ENCODE measurements at regions not wholly inside any gene's neighbourhood (a gene's known extent, or its start where the extent isn't known, plus 50 kb on each side); places are given as distances from the start of the nearest gene placed in this dataset.

GRCh38 chr15:91528801-91529200, 324.7 kb upstream of the SLCO3A1 start:
- peaks cover 2% of the 10 kb centered on the region for H3K4me1 ChIP-seq (ENCODE audit: insufficient read depth, low read length)
- ATAC-seq (no peak), DNase-seq (ENCODE audit: low spot score) (no peak), FAIRE-seq (no peak)
- H3K9ac ChIP-seq (ENCODE audit: insufficient read depth, low read depth, low read length) = no peak overlapping the region
- CTCF ChIA-PET (ENCODE audit: low intra/inter-chr PET ratio, low total read pairs) = no interaction called here
- no peaks in the 10 kb centered on the region for H3K9me3 ChIP-seq (ENCODE audit: low read length)
- BruUV-seq (replicated peaks) = no TSS peak
- no peaks in the 10 kb centered on the region; a peak in 1 of 5 replicates for H3K27me3 ChIP-seq (ENCODE audit: control insufficient read depth in 1 of 2, insufficient read depth in 2 of 2, low read length in 2 of 2)
- H3K36me3 ChIP-seq (replicated peaks in 1 of 2; ENCODE audit: control insufficient read depth in 1 of 2, insufficient read depth in 2 of 2, low read length in 2 of 2) = no peaks in the 10 kb centered on the region
- no peak for TF ChIP-seq NR1H2 (CRISPR knock-in tag; IDR thresholded peaks at IDR 0.05; ENCODE audit: borderline replicate concordance, low read depth)
- H3K79me2 ChIP-seq (ENCODE audit: insufficient read depth, low read length) = no peaks in the 10 kb centered on the region
- no peak overlapping the region for H3K4me3 ChIP-seq (replicated peaks in 1 of 3; ENCODE audit: insufficient read depth in 1 of 3, low read depth in 2 of 3, low read length in 3 of 3)
- no peak overlapping the region for H3K4me2 ChIP-seq (ENCODE audit: low read depth, low read length)
- H3K27ac ChIP-seq (ENCODE audit: extremely low read length, insufficient read depth, low read length) = no peak overlapping the region
- no peak overlapping the region for H2AFZ ChIP-seq (ENCODE audit: low read length)
- POLR2A ChIA-PET = no interaction called here
- in situ Hi-C loops (cut with HindIII; ENCODE audit: extremely low pct_ligation_motif_present, low pct_unique_long_range_greater_than_20kb) (no loop called here), intact Hi-C loops (cut with micrococcal nuclease; ENCODE audit: unreplicated experiment) (no loop called here)
- WGBS (ENCODE audit: low lambda C conversion rate) = 61% methylated on average over 5 of the region's 5 CpGs
- H4K20me1 ChIP-seq (ENCODE audit: insufficient read depth, low read length) = no peaks in the 10 kb centered on the region

- Histone ChIP-seq H3K27ac (ENCODE audit: extremely low read length, insufficient read depth, low read length) (no peak overlapping the region), H3K4me3 (replicated peaks in 1 of 3; ENCODE audit: insufficient read depth in 1 of 3, low read depth in 2 of 3, low read length in 3 of 3) (no peak overlapping the region), H3K9me3 (ENCODE audit: low read length) (no peaks in the 10 kb centered on the region), H2AFZ (ENCODE audit: low read length) (no peak overlapping the region), H3K79me2 (ENCODE audit: insufficient read depth, low read length) (no peaks in the 10 kb centered on the region), H3K27me3 (ENCODE audit: control insufficient read depth in 1 of 2, insufficient read depth in 2 of 2, low read length in 2 of 2) (no peaks in the 10 kb centered on the region; a peak in 1 of 5 replicates), H3K36me3 (replicated peaks in 1 of 2; ENCODE audit: control insufficient read depth in 1 of 2, insufficient read depth in 2 of 2, low read length in 2 of 2) (no peaks in the 10 kb centered on the region), H3K4me1 (ENCODE audit: insufficient read depth, low read length) (peaks cover 9% of the 10 kb centered on the region), H3K4me2 (ENCODE audit: low read depth, low read length) (no peak overlapping the region), H4K20me1 (ENCODE audit: insufficient read depth, low read length) (no peaks in the 10 kb centered on the region), H3K9ac (ENCODE audit: insufficient read depth, low read depth, low read length) (no peak overlapping the region)
- CTCF ChIA-PET (ENCODE audit: low intra/inter-chr PET ratio, low total read pairs) = no interaction called here
- DNase-seq (ENCODE audit: low spot score) (no peak), FAIRE-seq (no peak), ATAC-seq (no peak)
- in situ Hi-C loops (cut with HindIII; ENCODE audit: extremely low pct_ligation_motif_present, low pct_unique_long_range_greater_than_20kb) (no loop called here), intact Hi-C loops (cut with micrococcal nuclease; ENCODE audit: unreplicated experiment) (no loop called here)
- POLR2A ChIA-PET = no interaction called here
- BruUV-seq (replicated peaks) = no TSS peak
- 67% methylated on average over 5 of the region's 5 CpGs for WGBS (ENCODE audit: low lambda C conversion rate)
- no peak for TF ChIP-seq PCBP1 (IDR thresholded peaks at IDR 0.05; ENCODE audit: borderline replicate concordance, low read depth, low read length)
- no peak for TF ChIP-seq ZNF569 (CRISPR knock-in tag; IDR thresholded peaks at IDR 0.05; ENCODE audit: borderline replicate concordance)
- no peak for TF ChIP-seq CHCHD3 (CRISPR knock-in tag; IDR thresholded peaks at IDR 0.05)
- no peak for TF ChIP-seq PAWR (CRISPR knock-in tag; IDR thresholded peaks at IDR 0.05; ENCODE audit: borderline replicate concordance)
- no peak for TF ChIP-seq ZC3H4 (CRISPR knock-in tag; IDR thresholded peaks at IDR 0.05; ENCODE audit: borderline replicate concordance)
Observed at GRCh38 chr15:91529534-91529933, 324.0 kb upstream of the SLCO3A1 start.

Measured in HepG2 (cell line).